Right renal cortex interstitium (tissue), 3 donors: ENCODE measurements at regions not wholly inside any gene's neighbourhood (a gene's known extent, or its start where the extent isn't known, plus 50 kb on each side); places are given as distances from the start of the nearest gene placed in this dataset.

Experiments used
- DNase-seq, 3 donors: peaks; one replicate each; pipeline ENCODE4 v3.0.0-alpha.2; 2013; ENCODE audit warnings: low read depth in 3 of 3, low spot score in 2 of 3

GRCh38 chr3:66165660-66166059, 55.1 kb upstream of the SLC25A26 start:
- DNase-seq: no peak

GRCh38 chr3:66164155-66164554, 56.6 kb upstream of the SLC25A26 start:
- DNase-seq: no peak

- DNase-seq: no peak
Observed at GRCh38 chr3:66163222-66163621, 57.6 kb upstream of the SLC25A26 start.

GRCh38 chr3:66162766-66163165, 58.0 kb upstream of the SLC25A26 start:
- no peak for DNase-seq

- no peak for DNase-seq
Observed at GRCh38 chr3:66158933-66159683, 61.7 kb upstream of the SLC25A26 start.

- no peak for DNase-seq
Observed at GRCh38 chr3:66154444-66154861, 66.3 kb upstream of the SLC25A26 start.

- DNase-seq: no peak
Observed at GRCh38 chr3:66153481-66154443, 67.0 kb upstream of the SLC25A26 start.

- no peak for DNase-seq
Observed at GRCh38 chr3:66152336-66152735, 68.5 kb upstream of the SLC25A26 start.

GRCh38 chr3:66150977-66151376, 69.8 kb upstream of the SLC25A26 start:
- no peak for DNase-seq

- DNase-seq: no peak
Observed at GRCh38 chr3:66149269-66149668, 71.5 kb upstream of the SLC25A26 start.

- DNase-seq: no peak
Observed at GRCh38 chr3:66145408-66145733, 75.4 kb upstream of the SLC25A26 start.

- peak in 1 of 3 donors; percentile 45 for DNase-seq
Observed at GRCh38 chr3:66144568-66145407, 76.0 kb upstream of the SLC25A26 start.

- DNase-seq: no peak
Observed at GRCh38 chr3:66142079-66142478, 78.7 kb upstream of the SLC25A26 start.

GRCh38 chr3:66140743-66141372, 79.9 kb upstream of the SLC25A26 start:
- no peak for DNase-seq

- DNase-seq: no peak
Observed at GRCh38 chr3:66140106-66140505, 80.7 kb upstream of the SLC25A26 start.

GRCh38 chr3:66139415-66139814, 81.4 kb upstream of the SLC25A26 start:
- DNase-seq: no peak

- DNase-seq: peak in 1 of 3 donors; percentile 39
Observed at GRCh38 chr3:66138336-66139313, 82.2 kb upstream of the SLC25A26 start.

- no peak for DNase-seq
Observed at GRCh38 chr3:66136597-66136996, 84.2 kb upstream of the SLC25A26 start.

GRCh38 chr3:66133853-66134445, 86.9 kb upstream of the SLC25A26 start:
- no peak for DNase-seq
